ENCODE measurements at regions not wholly inside any gene's neighbourhood (a gene's known extent, or its start where the extent isn't known, plus 50 kb on each side); places are given as distances from the start of the nearest gene placed in this dataset.

DNA sequence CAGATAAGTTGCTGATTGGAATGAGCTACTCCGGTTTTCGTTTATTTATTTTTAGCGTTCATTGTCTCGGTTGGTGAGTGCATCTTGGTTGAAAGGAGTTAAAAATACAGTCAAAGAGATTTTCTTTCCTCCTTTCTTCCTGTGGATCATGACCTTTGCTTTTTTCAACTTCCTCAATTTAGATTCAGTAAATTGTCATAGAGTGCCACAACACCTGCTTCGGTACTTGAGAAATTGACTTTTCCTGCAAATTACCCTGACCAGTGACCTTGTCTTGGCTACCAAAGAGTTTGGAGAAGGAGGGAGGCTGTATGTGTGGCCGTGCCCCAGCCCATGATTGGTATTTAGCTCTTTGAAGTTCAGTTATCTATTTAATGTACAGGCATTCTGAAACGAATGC, 128.7 kb downstream of the FAM204A start:
- H2BK120ac ChIP-seq (ENCODE audit: low read depth, low read length): no peak overlapping the region
- no peak overlapping the region for H2BK20ac ChIP-seq (ENCODE audit: low read depth, low read length)
- no peak overlapping the region for H3K56ac ChIP-seq (ENCODE audit: extremely low read depth, insufficient read depth, low read length)
- dilution Hi-C loops (cut with HindIII; ENCODE audit: low sequenced_read_pairs, unreplicated experiment): no loop called here
- no TSS peak for BruUV-seq (replicated peaks)
- no peaks in the 10 kb centered on the region for H3K9me1 ChIP-seq (ENCODE audit: insufficient read depth, low read length)
- no peak overlapping the region for H3K27ac ChIP-seq (ENCODE audit: insufficient read depth, low read length)
- intact Hi-C loops (cut with micrococcal nuclease): no loop called here
- no peak overlapping the region for H3K14ac ChIP-seq (replicated peaks; ENCODE audit: low read depth, low read length)
- H2BK15ac ChIP-seq (ENCODE audit: low read depth, low read length): no peak overlapping the region
- no peaks in the 10 kb centered on the region for H3K79me1 ChIP-seq (ENCODE audit: low read depth in 1 of 2, low read length in 2 of 2)
- no peak overlapping the region for H4K8ac ChIP-seq (ENCODE audit: low read depth in 2 of 2, low read length in 2 of 2)
- TF ChIP-seq NFE2L2 (IDR thresholded peaks at IDR 0.05; ENCODE audit: low read depth, low read length): no peak
- H4K5ac ChIP-seq (ENCODE audit: low read depth, low read length): no peak overlapping the region
- no peak overlapping the region for H2AK9ac ChIP-seq (replicated peaks; ENCODE audit: low read depth, low read length, poor library complexity)
- H3K4me2 ChIP-seq (ENCODE audit: low read depth, low read length): no peak overlapping the region
- H3K27me3 ChIP-seq (ENCODE audit: control insufficient read depth, insufficient read depth, low read length): no peaks in the 10 kb centered on the region
- DNase-seq: no peak
- 0 out of 2 replicates have a peak, but pooled peaks cover 2% of the 10 kb centered on the region for H3K9me3 ChIP-seq (ENCODE audit: control insufficient read depth, insufficient read depth, low read length)
- no peak overlapping the region for H3K4ac ChIP-seq (ENCODE audit: low read depth, low read length)
- H3K9ac ChIP-seq (ENCODE audit: low read depth, low read length): no peak overlapping the region
- no peak overlapping the region for H2AFZ ChIP-seq (replicated peaks; ENCODE audit: low read length, poor library complexity)
- H3K36me3 ChIP-seq (ENCODE audit: control insufficient read depth, insufficient read depth, low read length): no peaks in the 10 kb centered on the region
- no peaks in the 10 kb centered on the region for H3K4me1 ChIP-seq (ENCODE audit: control insufficient read depth, insufficient read depth, low read length)
- H4K91ac ChIP-seq (ENCODE audit: insufficient read depth, low read depth, low read length): no peak overlapping the region
- H3K23ac ChIP-seq (ENCODE audit: low read depth, low read length): no peak overlapping the region
- in situ Hi-C loops (cut with MboI; ENCODE audit: low sequenced_read_pairs): no loop called here
- no peak overlapping the region for H2AK5ac ChIP-seq (ENCODE audit: low read depth, low read length)
- H3K4me3 ChIP-seq (ENCODE audit: insufficient read depth, low read depth, low read length): no peak overlapping the region
- POLR2A ChIA-PET (ENCODE audit: unreplicated experiment): no interaction called here
- no peaks in the 10 kb centered on the region for H4K20me1 ChIP-seq (ENCODE audit: insufficient read depth, low read length)
- WGBS, 2 experiments (ENCODE audit: extremely low coverage in 2 of 2, insufficient read length in 1 of 2): 40% methylated on average over 1 of the region's 7 CpGs; no CpG with 5 or more reads in 1 of the 2 experiments
- ATAC-seq (ENCODE audit: low read depth): no peak
- CTCF ChIA-PET: interaction anchor here (0.6 kb wide), 1 partner anchor 238 kb away, joined by 8 read pairs; no protein-coding TSS in a partner anchor
- H3K18ac ChIP-seq (ENCODE audit: low read depth, low read length): no peak overlapping the region
- no peak overlapping the region for H2BK5ac ChIP-seq (ENCODE audit: low read depth, low read length, poor library complexity, severe bottlenecking)

All from IMR-90 (cell line).